IMR-90 (cell line): ENCODE measurements at regions not wholly inside any gene's neighbourhood (a gene's known extent, or its start where the extent isn't known, plus 50 kb on each side); places are given as distances from the start of the nearest gene placed in this dataset.

Experiments
- MAFK ChIP-seq: IDR thresholded peaks from 2 replicates; pipeline ENCODE4 v1.6.1; 2012; ENCODE audit warnings: low read depth, low read length, improper control_type of control experiment
- POLR2A ChIP-seq: IDR thresholded peaks from 2 replicates; pipeline ENCODE4 v1.6.1; 2012; ENCODE audit warnings: mild to moderate bottlenecking, low read depth, low read length
- RAD21 ChIP-seq: IDR thresholded peaks from 2 replicates; pipeline ENCODE4 v1.6.1; 2012; ENCODE audit warnings: low read length, improper control_type of control experiment
- RFX5 ChIP-seq: IDR thresholded peaks from 2 replicates; pipeline ENCODE4 v1.8.0; 2012; ENCODE audit warnings: low read depth, mild to moderate bottlenecking, low read length, moderate library complexity
- SMC3 ChIP-seq: fragments of 150-350 bp; IDR thresholded peaks from 2 replicates; pipeline ENCODE4 v1.6.1; 2016; ENCODE audit warnings: low read depth, mild to moderate bottlenecking, antibody characterized with exemption, low read length, moderate library complexity
- TF ChIP-seq, protein P1 (sequence below): conservative IDR thresholded peaks from 2 replicates; pipeline ENCODE4 v1.5.1; 2012; ENCODE audit warnings: mild to moderate bottlenecking, low read depth, low read length, improper control_type of control experiment

GRCh38 chr21:22791986-22792560 lies 1793.9 kb downstream of the NCAM2 start:
- TF ChIP-seq, protein P1, sequence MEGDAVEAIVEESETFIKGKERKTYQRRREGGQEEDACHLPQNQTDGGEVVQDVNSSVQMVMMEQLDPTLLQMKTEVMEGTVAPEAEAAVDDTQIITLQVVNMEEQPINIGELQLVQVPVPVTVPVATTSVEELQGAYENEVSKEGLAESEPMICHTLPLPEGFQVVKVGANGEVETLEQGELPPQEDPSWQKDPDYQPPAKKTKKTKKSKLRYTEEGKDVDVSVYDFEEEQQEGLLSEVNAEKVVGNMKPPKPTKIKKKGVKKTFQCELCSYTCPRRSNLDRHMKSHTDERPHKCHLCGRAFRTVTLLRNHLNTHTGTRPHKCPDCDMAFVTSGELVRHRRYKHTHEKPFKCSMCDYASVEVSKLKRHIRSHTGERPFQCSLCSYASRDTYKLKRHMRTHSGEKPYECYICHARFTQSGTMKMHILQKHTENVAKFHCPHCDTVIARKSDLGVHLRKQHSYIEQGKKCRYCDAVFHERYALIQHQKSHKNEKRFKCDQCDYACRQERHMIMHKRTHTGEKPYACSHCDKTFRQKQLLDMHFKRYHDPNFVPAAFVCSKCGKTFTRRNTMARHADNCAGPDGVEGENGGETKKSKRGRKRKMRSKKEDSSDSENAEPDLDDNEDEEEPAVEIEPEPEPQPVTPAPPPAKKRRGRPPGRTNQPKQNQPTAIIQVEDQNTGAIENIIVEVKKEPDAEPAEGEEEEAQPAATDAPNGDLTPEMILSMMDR = peak; percentile 65
- TF ChIP-seq RAD21 = peak; percentile 55
- peak; percentile 53 for TF ChIP-seq SMC3
- no peak for TF ChIP-seq MAFK
- no peak for TF ChIP-seq POLR2A
- TF ChIP-seq RFX5 = no peak
